Upper lobe of left lung (tissue), 4 donors: ENCODE measurements at regions not wholly inside any gene's neighbourhood (a gene's known extent, or its start where the extent isn't known, plus 50 kb on each side); places are given as distances from the start of the nearest gene placed in this dataset.

Source experiments
- CTCF ChIP-seq, 6 experiments: fragments of 450-650 bp in 4 of 6; fragments of 200-600 bp in 2 of 6; sonication (generic) in 2 of 6; IDR thresholded peaks; one replicate each; pipeline ENCODE4 v1.5.1; 2016 to 2019; ENCODE audit warnings: antibody characterized with exemption in 6 of 6
- EP300 ChIP-seq, 4 donors: sonication (generic); formaldehyde crosslinking; IDR thresholded peaks; one replicate each; pipeline ENCODE4 v1.5.1; 2017; ENCODE audit warnings: antibody characterized with exemption in 4 of 4, control low read depth in 2 of 4
- POLR2A ChIP-seq, 4 donors: fragments of 450-650 bp; IDR thresholded peaks; one replicate each; pipeline ENCODE4 v1.5.1; 2016 to 2017; ENCODE audit warnings: antibody characterized with exemption in 4 of 4, mild to moderate bottlenecking in 2 of 4

- no peak for TF ChIP-seq CTCF (IDR thresholded peaks at IDR 0.05)
- no peak for TF ChIP-seq POLR2A (IDR thresholded peaks at IDR 0.05)
- TF ChIP-seq EP300 (IDR thresholded peaks at IDR 0.05) = no peak
Measured at GRCh38 chr2:8445580-8445979, 236.3 kb upstream of the ID2 start.
